ENCODE measurements at regions not wholly inside any gene's neighbourhood (a gene's known extent, or its start where the extent isn't known, plus 50 kb on each side); places are given as distances from the start of the nearest gene placed in this dataset.
"Not testable (repeated sequence)": the region's sequence is repeated elsewhere in the genome, so short reads cannot be mapped to it uniquely, and the experiment has no call there.

GRCh38 chr6:76942203-76942966, 520.9 kb downstream of the HTR1B start:
- no peak for DNase-seq

GRCh38 chr6:76940191-76940590, 523.1 kb downstream of the HTR1B start:
- DNase-seq, result no peak

- DNase-seq, result no peak
Observed at GRCh38 chr6:76914737-76915136, 548.6 kb downstream of the HTR1B start.

GRCh38 chr6:76905541-76905940, 557.8 kb downstream of the HTR1B start:
- DNase-seq, result not testable (repeated sequence)

GRCh38 chr6:76892542-76892941, 570.7 kb downstream of the HTR1B start:
- no peak for DNase-seq

GRCh38 chr6:76888351-76888750, 574.9 kb downstream of the HTR1B start:
- DNase-seq, result no peak

GRCh38 chr6:76886900-76887299, 576.4 kb downstream of the HTR1B start:
- DNase-seq, result no peak

- no peak for DNase-seq
Observed at GRCh38 chr6:76885861-76886301, 577.4 kb downstream of the HTR1B start.

GRCh38 chr6:76881414-76881813, 581.9 kb downstream of the HTR1B start:
- no peak for DNase-seq

- DNase-seq, result peak; percentile 79
Observed at GRCh38 chr6:76876922-76877553, 586.3 kb downstream of the HTR1B start.

GRCh38 chr6:76876430-76876829, 586.9 kb downstream of the HTR1B start:
- DNase-seq, result not testable (repeated sequence)

GRCh38 chr6:76867182-76867581, 596.1 kb downstream of the HTR1B start:
- DNase-seq, result no peak

GRCh38 chr6:76866091-76866915, 597.0 kb downstream of the HTR1B start:
- DNase-seq, result no peak

GRCh38 chr6:76862936-76863335, 600.4 kb downstream of the HTR1B start:
- no peak for DNase-seq

- peak; percentile 5 for DNase-seq
Observed at GRCh38 chr6:76861403-76861802, 601.9 kb downstream of the HTR1B start.

GRCh38 chr6:76856065-76856464, 607.2 kb downstream of the HTR1B start:
- no peak for DNase-seq

- no peak for DNase-seq
Observed at GRCh38 chr6:76852776-76853175, 610.5 kb downstream of the HTR1B start.

- not testable (repeated sequence) for DNase-seq
Observed at GRCh38 chr6:76849274-76849970, 613.9 kb downstream of the HTR1B start.

- no peak for DNase-seq
Observed at GRCh38 chr6:76843054-76843822, 620.1 kb downstream of the HTR1B start.

- DNase-seq, result no peak
Observed at GRCh38 chr6:76840865-76841264, 622.4 kb downstream of the HTR1B start.

GRCh38 chr6:76840041-76840745, 623.1 kb downstream of the HTR1B start:
- DNase-seq, result no peak

Measured in NCI-H1105 treated with DMSO at 0.1 percent for 48 hours (cell line).